GM08714 (cell line): ENCODE measurements at regions not wholly inside any gene's neighbourhood (a gene's known extent, or its start where the extent isn't known, plus 50 kb on each side); places are given as distances from the start of the nearest gene placed in this dataset.
"Not testable (repeated sequence)": the region's sequence is repeated elsewhere in the genome, so short reads cannot be mapped to it uniquely, and the experiment has no call there.

ENCODE experiments used
- H3K4me3 ChIP-seq: fragments of 200-500 bp; sonication (Bioruptor generic); 2 replicates; pipeline ENCODE4 v1.5.1; 2014; ENCODE audit warnings: mild to moderate bottlenecking, low read length, inconsistent platforms
- ZNF274 ChIP-seq: IDR thresholded peaks from 2 replicates; pipeline ENCODE4 v1.6.1; 2012; ENCODE audit warnings: mild to moderate bottlenecking, low read depth, low read length

DNA sequence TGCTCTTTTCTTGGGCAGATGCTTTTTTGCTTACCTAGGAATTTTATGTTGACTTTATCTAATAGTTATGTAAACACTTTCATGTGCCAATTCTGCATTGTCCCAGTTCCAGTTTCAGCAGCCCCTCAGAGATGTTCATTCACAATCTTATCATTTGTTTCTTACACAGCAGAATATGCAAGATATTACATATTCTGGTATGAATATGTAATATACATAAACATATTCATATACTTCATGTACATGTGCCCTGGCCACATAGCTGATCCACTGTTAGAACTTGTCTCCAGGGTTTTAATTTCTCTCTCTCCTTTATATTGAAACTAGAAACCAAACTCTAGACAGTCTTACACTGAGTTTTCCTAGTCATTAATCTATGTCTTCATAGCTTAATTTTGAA, 90.2 kb upstream of the PARP8 start:
- TF ChIP-seq ZNF274 = no peak
- no peak overlapping the region for H3K4me3 ChIP-seq

GRCh38 chr5:50576686-50577256, 89.7 kb upstream of the PARP8 start:
- H3K4me3 ChIP-seq = no peak overlapping the region
- TF ChIP-seq ZNF274 = no peak

GRCh38 chr5:50580506-50580905, 85.9 kb upstream of the PARP8 start:
- no peak for TF ChIP-seq ZNF274
- H3K4me3 ChIP-seq = no peak overlapping the region

DNA sequence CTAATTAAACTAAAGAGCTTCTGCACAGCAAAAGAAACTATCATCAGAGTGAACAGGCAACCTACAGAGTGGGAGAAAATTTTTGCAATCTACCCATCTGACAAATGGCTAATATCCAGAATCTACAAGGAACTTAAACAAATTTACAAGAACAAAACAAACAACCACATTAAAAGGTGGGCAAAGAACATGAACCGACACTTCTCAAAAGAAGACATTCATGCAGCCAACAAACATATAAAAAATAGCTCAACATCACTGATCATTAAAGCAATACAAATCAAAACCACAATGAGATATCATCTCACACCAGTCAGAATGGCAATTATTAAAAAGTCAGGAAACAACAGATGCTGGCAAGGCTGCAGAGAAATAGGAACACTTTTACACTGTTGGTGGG, 84.6 kb upstream of the PARP8 start:
- not testable (repeated sequence) for H3K4me3 ChIP-seq

GRCh38 chr5:50582699-50583098, 83.7 kb upstream of the PARP8 start:
- H3K4me3 ChIP-seq = no peak overlapping the region
- no peak for TF ChIP-seq ZNF274

GRCh38 chr5:50583621-50584020, 82.8 kb upstream of the PARP8 start:
- TF ChIP-seq ZNF274 = no peak

GRCh38 chr5:50588471-50588870, 78.0 kb upstream of the PARP8 start:
- H3K4me3 ChIP-seq = not testable (repeated sequence)

More at GRCh38 chr5:50583621-50584020, 82.8 kb upstream of the PARP8 start:
- no peak overlapping the region for H3K4me3 ChIP-seq

- not testable (repeated sequence) for H3K4me3 ChIP-seq
Measured at GRCh38 chr5:50590444-50591189, 75.8 kb upstream of the PARP8 start.

- not testable (repeated sequence) for H3K4me3 ChIP-seq
Measured at GRCh38 chr5:50591338-50591737, 75.1 kb upstream of the PARP8 start.

DNA sequence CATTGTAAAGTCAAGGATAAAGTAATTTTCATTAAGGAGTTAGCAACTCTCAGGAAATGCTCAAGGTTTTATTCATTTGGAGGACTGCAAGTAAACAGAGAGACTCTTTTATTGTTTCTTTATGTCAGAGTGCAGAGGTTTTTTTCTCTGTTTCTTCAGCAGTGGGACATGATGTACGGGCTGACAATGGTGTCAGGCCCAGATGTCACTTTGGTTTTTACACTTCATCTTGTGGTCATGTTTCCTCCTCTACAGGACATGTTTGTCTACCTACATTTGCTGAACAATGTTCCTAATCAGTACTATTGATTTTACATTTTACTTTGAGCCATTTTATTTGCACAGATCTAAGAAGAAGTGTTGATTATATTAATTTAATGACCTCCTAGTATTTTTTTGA, 72.8 kb upstream of the PARP8 start:
- no peak for TF ChIP-seq ZNF274
- H3K4me3 ChIP-seq = no peak overlapping the region

DNA sequence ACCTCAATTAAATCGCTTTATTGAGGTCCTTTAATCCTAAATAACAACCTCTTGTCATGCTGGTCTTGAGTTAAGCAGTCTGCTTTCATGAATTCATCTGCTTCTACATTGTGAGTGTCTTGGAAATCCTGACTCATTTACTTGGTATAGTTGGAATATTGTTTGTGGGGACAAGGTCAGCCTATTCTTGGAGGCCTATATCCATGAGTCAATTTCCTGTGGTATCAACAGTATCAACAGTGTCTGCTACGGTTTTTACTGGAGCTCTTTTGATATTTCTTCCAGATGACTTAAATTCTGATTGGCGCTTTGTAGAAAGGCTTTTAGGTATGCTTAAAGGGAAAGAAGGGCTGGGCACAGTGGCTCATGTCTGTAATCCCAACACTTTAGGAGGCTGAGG, 71.2 kb upstream of the PARP8 start:
- TF ChIP-seq ZNF274 = no peak

GRCh38 chr5:50601576-50601975, 64.9 kb upstream of the PARP8 start:
- not testable (repeated sequence) for H3K4me3 ChIP-seq

More for the DNA sequence above, 71.2 kb upstream of the PARP8 start:
- H3K4me3 ChIP-seq = no peak overlapping the region

- no peak for TF ChIP-seq ZNF274
Measured at GRCh38 chr5:50606179-50606578, 60.3 kb upstream of the PARP8 start.

GRCh38 chr5:50607456-50607855, 59.0 kb upstream of the PARP8 start:
- H3K4me3 ChIP-seq = not testable (repeated sequence)

More at GRCh38 chr5:50606179-50606578, 60.3 kb upstream of the PARP8 start:
- H3K4me3 ChIP-seq = no peak overlapping the region

DNA sequence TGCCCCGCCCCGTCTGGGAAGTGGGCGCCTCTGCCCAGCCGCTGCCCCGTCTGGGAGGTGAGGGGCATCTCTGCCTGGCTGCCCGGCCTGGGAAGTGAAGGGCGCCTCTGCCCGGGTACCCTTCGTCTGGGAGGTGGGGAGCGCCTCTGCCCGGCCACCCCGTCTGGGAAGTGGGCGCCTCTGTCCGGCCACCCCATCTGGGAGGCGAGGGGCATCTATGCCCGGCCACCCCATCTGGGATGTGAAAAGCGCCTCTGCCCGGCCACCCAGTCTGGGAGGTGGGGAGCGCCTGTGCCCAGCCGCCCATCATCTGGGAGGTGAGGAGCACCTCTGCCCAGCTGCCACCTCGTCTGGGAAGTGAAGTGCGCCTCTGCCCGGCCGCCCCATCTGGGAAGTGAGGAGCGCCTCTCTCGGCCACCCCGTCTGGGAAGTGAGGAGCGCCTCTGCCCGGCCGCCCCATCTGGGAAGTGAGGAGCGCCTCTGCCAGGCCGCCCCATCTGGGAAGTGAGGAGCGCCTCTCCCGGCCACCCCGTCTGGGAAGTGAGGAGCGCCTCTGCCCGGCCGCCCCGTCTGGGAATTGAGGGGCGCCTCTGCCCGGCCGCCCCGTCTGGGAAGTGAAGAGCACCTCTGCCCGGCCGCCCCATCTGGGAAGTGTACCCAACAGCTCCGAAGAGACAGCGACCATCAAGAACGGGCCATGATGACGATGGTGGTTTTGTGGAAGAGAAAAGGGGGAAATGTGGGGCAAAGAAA, 58.3 kb upstream of the PARP8 start:
- not testable (repeated sequence) for H3K4me3 ChIP-seq

DNA sequence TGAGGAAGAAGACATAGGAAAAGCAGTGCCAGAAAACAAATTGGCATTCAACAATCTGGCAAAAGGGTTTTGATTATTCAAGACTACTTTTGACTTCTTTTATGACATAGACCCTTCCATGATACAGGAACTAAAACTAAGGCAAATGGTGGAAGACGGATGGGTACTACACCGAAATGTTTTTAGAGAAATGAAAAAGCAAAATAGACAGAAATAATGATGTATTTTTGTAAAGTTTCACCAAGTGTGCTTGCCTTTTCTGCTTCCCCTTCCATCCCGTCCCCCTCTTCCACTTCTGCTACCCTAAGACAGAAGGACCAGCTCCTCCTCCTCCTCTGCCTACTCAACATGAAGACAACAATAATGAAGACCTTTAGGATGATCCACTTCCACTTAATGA, 53.4 kb upstream of the PARP8 start:
- H3K4me3 ChIP-seq = not testable (repeated sequence)
